GM12878 (cell line): ENCODE measurements at regions not wholly inside any gene's neighbourhood (a gene's known extent, or its start where the extent isn't known, plus 50 kb on each side); places are given as distances from the start of the nearest gene placed in this dataset.

Experiments
- ATAC-seq: fragments of 200-7000 bp; cut with Tn5 transposase; 3 replicates; pipeline ENCODE4 v1.9.1; 2020; ENCODE audit warnings: mild to moderate bottlenecking, moderate library complexity
- BruUV-seq: library from RNA; stranded (reverse); fragments of 400-500 nt; replicated peaks from 2 replicates; lab custom pipeline; 2021; lab: Mats Ljungman, UMichigan
- CTCF ChIA-PET: fragments of 300-600 bp; sonication (Branson Sonifier 250); formaldehyde crosslinking; extraction: SDS; loops from one replicate; lab custom pipeline; 2021; ENCODE audit warnings: inconsistent platforms; lab: Yijun Ruan, JAX
- POLR2A ChIA-PET: fragments of 350-600 bp; formaldehyde crosslinking; extraction: SDS; loops from one replicate; lab custom pipeline; 2021; ENCODE audit warnings: inconsistent platforms; lab: Charles Lee
- RAD21 ChIA-PET: fragments of 300-600 bp; sonication (Branson Sonifier 250); formaldehyde crosslinking; loops from one replicate; lab custom pipeline; 2023; ENCODE audit warnings: antibody characterized with exemption; ENCODE audit not compliant: unreplicated experiment; lab: Charles Lee
- SMC1A ChIA-PET: fragments of 300-600 bp; sonication (Branson Sonifier 250); formaldehyde crosslinking; loops from one replicate; lab custom pipeline; 2023; ENCODE audit not compliant: unreplicated experiment, uncharacterized antibody; lab: Charles Lee
- DNase-seq: peaks from one replicate; pipeline ENCODE4 v3.0.0-alpha.2; 2011; ENCODE audit warnings: low read depth, low spot score
- FAIRE-seq: peaks from 3 replicates; lab custom pipeline; 2011; peaks lifted over from hg19 to GRCh38; lab: Jason Lieb, UNC
- H2AFZ ChIP-seq: 2 replicates; pipeline ENCODE4 v1.6.0; 2011; ENCODE audit warnings: low read depth, low read length, control low read depth; ENCODE audit not compliant: control insufficient read depth
- H3K27ac ChIP-seq: 2 replicates; pipeline ENCODE4 v1.5.1; 2011; ENCODE audit warnings: control low read depth; ENCODE audit not compliant: control insufficient read depth, insufficient read depth
- H3K27me3 ChIP-seq, 2 experiments: replicated peaks in 1 of 2; 2 replicates each; pipeline versions ENCODE4 v1.6.0 to v1.6.1; 2011; ENCODE audit warnings: low read length in 1 of 2; ENCODE audit not compliant: control insufficient read depth in 2 of 2, insufficient read depth in 2 of 2
- H3K36me3 ChIP-seq, 2 experiments: 2 replicates each; pipeline ENCODE4 v1.5.1; 2011; ENCODE audit warnings: low read length in 1 of 2; ENCODE audit not compliant: control insufficient read depth in 2 of 2, insufficient read depth in 2 of 2
- H3K4me1 ChIP-seq: 2 replicates; pipeline ENCODE4 v1.6.1; 2011; ENCODE audit warnings: mild to moderate bottlenecking, low read length, moderate library complexity, mixed read lengths; ENCODE audit not compliant: control insufficient read depth, insufficient read depth
- H3K4me2 ChIP-seq: 2 replicates; pipeline ENCODE4 v1.6.0; 2011; ENCODE audit warnings: control low read depth; ENCODE audit not compliant: control insufficient read depth, insufficient read depth
- H3K4me3 ChIP-seq: fragments of 200-600 bp; sonication (generic); 2 replicates; pipeline ENCODE4 v1.5.1; 2016
- H3K79me2 ChIP-seq: 2 replicates; pipeline ENCODE4 v1.6.0; 2011; ENCODE audit warnings: low read length; ENCODE audit not compliant: control insufficient read depth, insufficient read depth
- H3K9ac ChIP-seq: 2 replicates; pipeline ENCODE4 v1.8.0; 2011; ENCODE audit warnings: low read length, control low read depth, mixed read lengths; ENCODE audit not compliant: control insufficient read depth, insufficient read depth
- H3K9me3 ChIP-seq: replicated peaks from 3 replicates; pipeline ENCODE4 v1.5.1; 2011; ENCODE audit warnings: mild to moderate bottlenecking, low read length; ENCODE audit not compliant: control insufficient read depth, insufficient read depth
- H4K20me1 ChIP-seq: 2 replicates; pipeline ENCODE4 v1.6.0; 2011; ENCODE audit not compliant: control insufficient read depth, insufficient read depth
- CHD1 ChIP-seq: IDR thresholded peaks from 2 replicates; pipeline ENCODE4 v1.6.1; 2012; ENCODE audit warnings: low read depth, low read length, improper control_type of control experiment
- EGR1 ChIP-seq, 2 experiments: IDR thresholded peaks; 1 replicate in 1 of 2; 2 replicates in 1 of 2; pipeline ENCODE4 v1.6.1; 2011 to 2012; ENCODE audit warnings: low read depth in 2 of 2, low read length in 2 of 2, borderline replicate concordance in 1 of 2, mild to moderate bottlenecking in 1 of 2, moderate library complexity in 1 of 2
- HDGF ChIP-seq: fragments of 450-650 bp; IDR thresholded peaks from 2 replicates; pipeline ENCODE4 v1.6.1; 2016; ENCODE audit warnings: antibody characterized with exemption
- LARP7 ChIP-seq: fragments of 450-650 bp; IDR thresholded peaks from 2 replicates; pipeline ENCODE4 v1.6.1; 2017; ENCODE audit warnings: mild to moderate bottlenecking
- NFYB ChIP-seq: IDR thresholded peaks from 2 replicates; pipeline ENCODE4 v1.6.1; 2011; ENCODE audit warnings: low read depth, mild to moderate bottlenecking, low read length, improper control_type of control experiment, moderate library complexity; ENCODE audit not compliant: insufficient read depth
- RUNX3 ChIP-seq: IDR thresholded peaks from 2 replicates; pipeline ENCODE4 v1.6.1; 2012; ENCODE audit warnings: low read length, inconsistent platforms
- SIN3A ChIP-seq: IDR thresholded peaks from 2 replicates; pipeline ENCODE4 v1.6.1; 2012; ENCODE audit warnings: low read depth, low read length, improper control_type of control experiment
- SMC3 ChIP-seq: IDR thresholded peaks from 2 replicates; pipeline ENCODE4 v1.6.1; 2011; ENCODE audit warnings: low read length, improper control_type of control experiment, borderline replicate concordance
- SPI1 ChIP-seq: IDR thresholded peaks from 2 replicates; pipeline ENCODE4 v1.6.1; 2011; ENCODE audit warnings: low read depth, mild to moderate bottlenecking, low read length, moderate library complexity, borderline replicate concordance; ENCODE audit not compliant: insufficient read depth
- SRF ChIP-seq, 2 experiments: IDR thresholded peaks; 2 replicates each; pipeline ENCODE4 v1.6.1; 2011; ENCODE audit warnings: low read depth in 2 of 2, low read length in 2 of 2, mild to moderate bottlenecking in 1 of 2, moderate library complexity in 1 of 2
- STAT3 ChIP-seq: IDR thresholded peaks from 2 replicates; pipeline ENCODE4 v1.6.1; 2011; ENCODE audit warnings: low read depth, low read length, improper control_type of control experiment
- TCF12 ChIP-seq: IDR thresholded peaks from 2 replicates; pipeline ENCODE4 v1.6.1; 2011; ENCODE audit warnings: low read depth, mild to moderate bottlenecking, low read length
- ZBED1 ChIP-seq: IDR thresholded peaks from 2 replicates; pipeline ENCODE4 v1.6.1; 2016; ENCODE audit warnings: borderline replicate concordance
- WGBS: methylation state at CpG from one replicate; pipeline ENCODE4 v1.1.6; 2016; ENCODE audit warnings: low lambda C conversion rate; ENCODE audit not compliant: insufficient replicate concordance, insufficient coverage; ENCODE audit errors: missing lambda C conversion rate; 5-methylcytosine and 5-hydroxymethylcytosine counted together
- in situ Hi-C: fragments of 300-500 bp; cut with MboI; formaldehyde crosslinking; loops from 9 replicates; pipeline ENCODE4 v1.14.3; 2018; ENCODE audit warnings: mixed read lengths
- intact Hi-C: fragments of 100-400 bp; cut with micrococcal nuclease; formaldehyde crosslinking; loops from one replicate; pipeline ENCODE4 v1.14.2; 2022; ENCODE audit not compliant: unreplicated experiment
- TF ChIP-seq, protein P1 (sequence below), 3 experiments: IDR thresholded peaks in 2 of 3; conservative IDR thresholded peaks in 1 of 3; 2 replicates each; pipeline ENCODE4 v1.5.1; 2011; ENCODE audit warnings: low read depth in 3 of 3, low read length in 3 of 3, mild to moderate bottlenecking in 3 of 3, control low read depth in 2 of 3, moderate library complexity in 2 of 3, inconsistent platforms in 1 of 3, mixed read lengths in 1 of 3; ENCODE audit not compliant: control insufficient read depth in 2 of 3, insufficient read depth in 1 of 3; ENCODE audit errors: extremely low read depth in 1 of 3
- TF ChIP-seq, protein P2 (sequence below): fragments of 450-650 bp; IDR thresholded peaks from 2 replicates; pipeline ENCODE4 v1.6.1; 2017; ENCODE audit warnings: mild to moderate bottlenecking, moderate library complexity
- TF ChIP-seq, protein P3 (sequence below): IDR thresholded peaks from 2 replicates; pipeline ENCODE4 v1.6.1; 2012; ENCODE audit warnings: low read length, inconsistent platforms

DNA sequence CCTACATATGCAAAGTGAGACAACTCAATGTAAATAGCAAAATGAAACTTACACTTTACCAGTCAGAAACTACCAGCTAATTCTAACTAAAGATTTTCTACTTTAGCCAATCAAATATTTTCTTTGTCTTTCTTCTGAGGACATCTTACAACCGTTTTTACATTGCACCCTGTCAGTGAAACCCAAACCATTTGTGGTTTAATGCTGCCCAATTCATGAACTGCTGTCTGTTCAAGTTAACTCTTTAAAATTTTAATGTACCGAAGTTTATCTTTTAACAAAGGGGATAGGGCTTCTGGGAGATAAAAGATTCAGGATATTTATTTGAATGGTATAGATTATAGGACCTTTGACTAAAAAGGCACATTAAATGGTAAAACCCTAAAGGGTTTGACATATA, 121.3 kb upstream of the HDDC2 start:
- WGBS, result 39% methylated on average over 2 of the region's 2 CpGs
- Histone ChIP-seq H3K4me2 (no peak overlapping the region), H3K36me3 (no peaks in the 10 kb centered on the region), H3K4me1 (no peaks in the 10 kb centered on the region), H3K9me3 (no peaks in the 10 kb centered on the region), H3K27me3 (no peaks in the 10 kb centered on the region; a peak in 1 of 4 replicates), H3K79me2 (no peaks in the 10 kb centered on the region), H4K20me1 (no peaks in the 10 kb centered on the region), H3K4me3 (no peak overlapping the region), H3K27ac (no peak overlapping the region), H3K9ac (no peak overlapping the region), H2AFZ (no peak overlapping the region)
- in situ Hi-C loops, result no loop called here
- ChIA-PET RAD21 (no interaction called here), SMC1A (no interaction called here), POLR2A (no interaction called here), CTCF (no interaction called here)
- BruUV-seq, result no TSS peak
- DNase-seq, result no peak
- no peak for FAIRE-seq
- no peak for ATAC-seq
- intact Hi-C loops, result no loop called here
- TF ChIP-seq SPI1, result no peak
- TF ChIP-seq CHD1, result no peak
- TF ChIP-seq SRF (IDR thresholded peaks at IDR 0.05; ENCODE audit: low read depth in 2 of 2, low read length in 2 of 2), result no peak
- no peak for TF ChIP-seq NFYB
- no peak for TF ChIP-seq TCF12
- TF ChIP-seq STAT3, result no peak
- TF ChIP-seq SMC3, result no peak
- TF ChIP-seq LARP7, result no peak
- TF ChIP-seq, protein P1, sequence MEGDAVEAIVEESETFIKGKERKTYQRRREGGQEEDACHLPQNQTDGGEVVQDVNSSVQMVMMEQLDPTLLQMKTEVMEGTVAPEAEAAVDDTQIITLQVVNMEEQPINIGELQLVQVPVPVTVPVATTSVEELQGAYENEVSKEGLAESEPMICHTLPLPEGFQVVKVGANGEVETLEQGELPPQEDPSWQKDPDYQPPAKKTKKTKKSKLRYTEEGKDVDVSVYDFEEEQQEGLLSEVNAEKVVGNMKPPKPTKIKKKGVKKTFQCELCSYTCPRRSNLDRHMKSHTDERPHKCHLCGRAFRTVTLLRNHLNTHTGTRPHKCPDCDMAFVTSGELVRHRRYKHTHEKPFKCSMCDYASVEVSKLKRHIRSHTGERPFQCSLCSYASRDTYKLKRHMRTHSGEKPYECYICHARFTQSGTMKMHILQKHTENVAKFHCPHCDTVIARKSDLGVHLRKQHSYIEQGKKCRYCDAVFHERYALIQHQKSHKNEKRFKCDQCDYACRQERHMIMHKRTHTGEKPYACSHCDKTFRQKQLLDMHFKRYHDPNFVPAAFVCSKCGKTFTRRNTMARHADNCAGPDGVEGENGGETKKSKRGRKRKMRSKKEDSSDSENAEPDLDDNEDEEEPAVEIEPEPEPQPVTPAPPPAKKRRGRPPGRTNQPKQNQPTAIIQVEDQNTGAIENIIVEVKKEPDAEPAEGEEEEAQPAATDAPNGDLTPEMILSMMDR (IDR thresholded peaks at IDR 0.05 in 2 of 3, conservative IDR thresholded peaks at IDR 0.05 in 1 of 3; ENCODE audit: control insufficient read depth in 2 of 3, extremely low read depth in 1 of 3, insufficient read depth in 1 of 3, low read depth in 3 of 3, low read length in 3 of 3), result no peak
- TF ChIP-seq, protein P2, sequence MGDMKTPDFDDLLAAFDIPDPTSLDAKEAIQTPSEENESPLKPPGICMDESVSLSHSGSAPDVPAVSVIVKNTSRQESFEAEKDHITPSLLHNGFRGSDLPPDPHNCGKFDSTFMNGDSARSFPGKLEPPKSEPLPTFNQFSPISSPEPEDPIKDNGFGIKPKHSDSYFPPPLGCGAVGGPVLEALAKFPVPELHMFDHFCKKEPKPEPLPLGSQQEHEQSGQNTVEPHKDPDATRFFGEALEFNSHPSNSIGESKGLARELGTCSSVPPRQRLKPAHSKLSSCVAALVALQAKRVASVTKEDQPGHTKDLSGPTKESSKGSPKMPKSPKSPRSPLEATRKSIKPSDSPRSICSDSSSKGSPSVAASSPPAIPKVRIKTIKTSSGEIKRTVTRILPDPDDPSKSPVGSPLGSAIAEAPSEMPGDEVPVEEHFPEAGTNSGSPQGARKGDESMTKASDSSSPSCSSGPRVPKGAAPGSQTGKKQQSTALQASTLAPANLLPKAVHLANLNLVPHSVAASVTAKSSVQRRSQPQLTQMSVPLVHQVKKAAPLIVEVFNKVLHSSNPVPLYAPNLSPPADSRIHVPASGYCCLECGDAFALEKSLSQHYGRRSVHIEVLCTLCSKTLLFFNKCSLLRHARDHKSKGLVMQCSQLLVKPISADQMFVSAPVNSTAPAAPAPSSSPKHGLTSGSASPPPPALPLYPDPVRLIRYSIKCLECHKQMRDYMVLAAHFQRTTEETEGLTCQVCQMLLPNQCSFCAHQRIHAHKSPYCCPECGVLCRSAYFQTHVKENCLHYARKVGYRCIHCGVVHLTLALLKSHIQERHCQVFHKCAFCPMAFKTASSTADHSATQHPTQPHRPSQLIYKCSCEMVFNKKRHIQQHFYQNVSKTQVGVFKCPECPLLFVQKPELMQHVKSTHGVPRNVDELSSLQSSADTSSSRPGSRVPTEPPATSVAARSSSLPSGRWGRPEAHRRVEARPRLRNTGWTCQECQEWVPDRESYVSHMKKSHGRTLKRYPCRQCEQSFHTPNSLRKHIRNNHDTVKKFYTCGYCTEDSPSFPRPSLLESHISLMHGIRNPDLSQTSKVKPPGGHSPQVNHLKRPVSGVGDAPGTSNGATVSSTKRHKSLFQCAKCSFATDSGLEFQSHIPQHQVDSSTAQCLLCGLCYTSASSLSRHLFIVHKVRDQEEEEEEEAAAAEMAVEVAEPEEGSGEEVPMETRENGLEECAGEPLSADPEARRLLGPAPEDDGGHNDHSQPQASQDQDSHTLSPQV, result no peak
- no peak for TF ChIP-seq EGR1 (IDR thresholded peaks at IDR 0.05; ENCODE audit: borderline replicate concordance in 1 of 2, low read depth in 2 of 2, low read length in 2 of 2)
- TF ChIP-seq SIN3A, result no peak
- no peak for TF ChIP-seq RUNX3
- TF ChIP-seq HDGF, result no peak
- no peak for TF ChIP-seq ZBED1
- TF ChIP-seq, protein P3, sequence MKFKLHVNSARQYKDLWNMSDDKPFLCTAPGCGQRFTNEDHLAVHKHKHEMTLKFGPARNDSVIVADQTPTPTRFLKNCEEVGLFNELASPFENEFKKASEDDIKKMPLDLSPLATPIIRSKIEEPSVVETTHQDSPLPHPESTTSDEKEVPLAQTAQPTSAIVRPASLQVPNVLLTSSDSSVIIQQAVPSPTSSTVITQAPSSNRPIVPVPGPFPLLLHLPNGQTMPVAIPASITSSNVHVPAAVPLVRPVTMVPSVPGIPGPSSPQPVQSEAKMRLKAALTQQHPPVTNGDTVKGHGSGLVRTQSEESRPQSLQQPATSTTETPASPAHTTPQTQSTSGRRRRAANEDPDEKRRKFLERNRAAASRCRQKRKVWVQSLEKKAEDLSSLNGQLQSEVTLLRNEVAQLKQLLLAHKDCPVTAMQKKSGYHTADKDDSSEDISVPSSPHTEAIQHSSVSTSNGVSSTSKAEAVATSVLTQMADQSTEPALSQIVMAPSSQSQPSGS, result no peak
